ENCODE measurements at regions not wholly inside any gene's neighbourhood (a gene's known extent, or its start where the extent isn't known, plus 50 kb on each side); places are given as distances from the start of the nearest gene placed in this dataset.

GRCh38 chr10:29858702-29859267, 200.6 kb downstream of the JCAD start:
- TF ChIP-seq POLR2A (IDR thresholded peaks at IDR 0.05; ENCODE audit: low read depth, low read length) (peak; percentile 25), CTCF (IDR thresholded peaks at IDR 0.05; ENCODE audit: extremely low read depth in 1 of 2, insufficient read depth in 1 of 2, low read depth in 1 of 2, low read length in 2 of 2) (no peak), EZH2 (IDR thresholded peaks at IDR 0.05; ENCODE audit: borderline replicate concordance, low read depth, low read length, severe bottlenecking) (no peak), POLR2AphosphoS5 (IDR thresholded peaks at IDR 0.05; ENCODE audit: insufficient read depth, low read depth, low read length) (no peak)

Measured in endothelial cell of umbilical vein (primary cell).